ENCODE measurements at regions not wholly inside any gene's neighbourhood (a gene's known extent, or its start where the extent isn't known, plus 50 kb on each side); places are given as distances from the start of the nearest gene placed in this dataset.

DNA sequence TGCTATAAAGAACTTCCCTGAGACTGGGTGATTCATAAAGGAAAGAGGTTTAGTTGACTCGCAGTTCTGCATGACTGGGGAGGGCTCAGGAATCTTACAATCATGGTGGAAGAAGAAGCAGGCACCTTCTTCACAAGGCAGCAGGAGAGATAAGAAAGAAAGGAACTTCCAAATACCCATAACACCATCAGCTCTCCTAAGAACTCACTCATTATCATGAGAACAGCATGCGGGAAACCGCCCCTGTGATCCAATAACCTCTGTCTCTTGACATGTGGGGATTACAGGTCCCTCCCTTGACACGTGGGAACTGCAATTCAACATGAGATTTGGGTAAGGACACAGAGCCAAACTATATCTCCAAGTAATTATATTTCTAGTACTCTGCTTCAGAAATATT is 163.8 kb upstream of the CDH20 start:
- no peak for FAIRE-seq
- no TSS peak for BruUV-seq (replicated peaks)
- in situ Hi-C loops (cut with MboI) (no loop called here), intact Hi-C loops (cut with micrococcal nuclease) (no loop called here)
- H3K4me1 ChIP-seq (replicated peaks in 1 of 2; ENCODE audit: control insufficient read depth in 2 of 2, insufficient read depth in 2 of 2, low read length in 2 of 2), result no peaks in the 10 kb centered on the region
- no peak overlapping the region for H2AFZ ChIP-seq (ENCODE audit: low read depth, low read length)
- no peaks in the 10 kb centered on the region for H3K36me3 ChIP-seq (ENCODE audit: control insufficient read depth, insufficient read depth, low read length)
- 0% methylated on average over 4 of the region's 4 CpGs for WGBS (ENCODE audit: insufficient coverage, low coverage, missing lambda C conversion rate)
- POLR2A ChIA-PET, result no interaction called here
- CTCF ChIA-PET (ENCODE audit: low intra/inter-chr PET ratio), result no interaction called here
- H4K20me1 ChIP-seq (replicated peaks; ENCODE audit: control insufficient read depth, insufficient read depth, low read length), result no peaks in the 10 kb centered on the region
- no peaks in the 10 kb centered on the region for H3K9me1 ChIP-seq (ENCODE audit: control insufficient read depth, insufficient read depth, low read length)
- no peak overlapping the region for H3K4me2 ChIP-seq (ENCODE audit: insufficient read depth, low read length)
- no peak overlapping the region for H3K9ac ChIP-seq (ENCODE audit: insufficient read depth in 1 of 2, low read depth in 2 of 2, low read length in 2 of 2)
- DNase-seq (ENCODE audit: extremely low read depth in 1 of 4, low spot score in 3 of 4), result no peak
- no peak for ATAC-seq
- no peak overlapping the region for H3K4me3 ChIP-seq
- H3K27ac ChIP-seq (ENCODE audit: extremely low read depth, low read depth, low read length), result no peak overlapping the region
- H3K9me3 ChIP-seq (replicated peaks; ENCODE audit: control insufficient read depth, insufficient read depth, low read depth, low read length), result no peaks in the 10 kb centered on the region
- no peaks in the 10 kb centered on the region for H3K27me3 ChIP-seq (ENCODE audit: control insufficient read depth in 2 of 2, insufficient read depth in 2 of 2, low read length in 2 of 2)
- no peaks in the 10 kb centered on the region for H3K79me2 ChIP-seq (ENCODE audit: control insufficient read depth, insufficient read depth, low read length)
- TF ChIP-seq TAF7 (tag; IDR thresholded peaks at IDR 0.05), result no peak
- TF ChIP-seq, protein P1, sequence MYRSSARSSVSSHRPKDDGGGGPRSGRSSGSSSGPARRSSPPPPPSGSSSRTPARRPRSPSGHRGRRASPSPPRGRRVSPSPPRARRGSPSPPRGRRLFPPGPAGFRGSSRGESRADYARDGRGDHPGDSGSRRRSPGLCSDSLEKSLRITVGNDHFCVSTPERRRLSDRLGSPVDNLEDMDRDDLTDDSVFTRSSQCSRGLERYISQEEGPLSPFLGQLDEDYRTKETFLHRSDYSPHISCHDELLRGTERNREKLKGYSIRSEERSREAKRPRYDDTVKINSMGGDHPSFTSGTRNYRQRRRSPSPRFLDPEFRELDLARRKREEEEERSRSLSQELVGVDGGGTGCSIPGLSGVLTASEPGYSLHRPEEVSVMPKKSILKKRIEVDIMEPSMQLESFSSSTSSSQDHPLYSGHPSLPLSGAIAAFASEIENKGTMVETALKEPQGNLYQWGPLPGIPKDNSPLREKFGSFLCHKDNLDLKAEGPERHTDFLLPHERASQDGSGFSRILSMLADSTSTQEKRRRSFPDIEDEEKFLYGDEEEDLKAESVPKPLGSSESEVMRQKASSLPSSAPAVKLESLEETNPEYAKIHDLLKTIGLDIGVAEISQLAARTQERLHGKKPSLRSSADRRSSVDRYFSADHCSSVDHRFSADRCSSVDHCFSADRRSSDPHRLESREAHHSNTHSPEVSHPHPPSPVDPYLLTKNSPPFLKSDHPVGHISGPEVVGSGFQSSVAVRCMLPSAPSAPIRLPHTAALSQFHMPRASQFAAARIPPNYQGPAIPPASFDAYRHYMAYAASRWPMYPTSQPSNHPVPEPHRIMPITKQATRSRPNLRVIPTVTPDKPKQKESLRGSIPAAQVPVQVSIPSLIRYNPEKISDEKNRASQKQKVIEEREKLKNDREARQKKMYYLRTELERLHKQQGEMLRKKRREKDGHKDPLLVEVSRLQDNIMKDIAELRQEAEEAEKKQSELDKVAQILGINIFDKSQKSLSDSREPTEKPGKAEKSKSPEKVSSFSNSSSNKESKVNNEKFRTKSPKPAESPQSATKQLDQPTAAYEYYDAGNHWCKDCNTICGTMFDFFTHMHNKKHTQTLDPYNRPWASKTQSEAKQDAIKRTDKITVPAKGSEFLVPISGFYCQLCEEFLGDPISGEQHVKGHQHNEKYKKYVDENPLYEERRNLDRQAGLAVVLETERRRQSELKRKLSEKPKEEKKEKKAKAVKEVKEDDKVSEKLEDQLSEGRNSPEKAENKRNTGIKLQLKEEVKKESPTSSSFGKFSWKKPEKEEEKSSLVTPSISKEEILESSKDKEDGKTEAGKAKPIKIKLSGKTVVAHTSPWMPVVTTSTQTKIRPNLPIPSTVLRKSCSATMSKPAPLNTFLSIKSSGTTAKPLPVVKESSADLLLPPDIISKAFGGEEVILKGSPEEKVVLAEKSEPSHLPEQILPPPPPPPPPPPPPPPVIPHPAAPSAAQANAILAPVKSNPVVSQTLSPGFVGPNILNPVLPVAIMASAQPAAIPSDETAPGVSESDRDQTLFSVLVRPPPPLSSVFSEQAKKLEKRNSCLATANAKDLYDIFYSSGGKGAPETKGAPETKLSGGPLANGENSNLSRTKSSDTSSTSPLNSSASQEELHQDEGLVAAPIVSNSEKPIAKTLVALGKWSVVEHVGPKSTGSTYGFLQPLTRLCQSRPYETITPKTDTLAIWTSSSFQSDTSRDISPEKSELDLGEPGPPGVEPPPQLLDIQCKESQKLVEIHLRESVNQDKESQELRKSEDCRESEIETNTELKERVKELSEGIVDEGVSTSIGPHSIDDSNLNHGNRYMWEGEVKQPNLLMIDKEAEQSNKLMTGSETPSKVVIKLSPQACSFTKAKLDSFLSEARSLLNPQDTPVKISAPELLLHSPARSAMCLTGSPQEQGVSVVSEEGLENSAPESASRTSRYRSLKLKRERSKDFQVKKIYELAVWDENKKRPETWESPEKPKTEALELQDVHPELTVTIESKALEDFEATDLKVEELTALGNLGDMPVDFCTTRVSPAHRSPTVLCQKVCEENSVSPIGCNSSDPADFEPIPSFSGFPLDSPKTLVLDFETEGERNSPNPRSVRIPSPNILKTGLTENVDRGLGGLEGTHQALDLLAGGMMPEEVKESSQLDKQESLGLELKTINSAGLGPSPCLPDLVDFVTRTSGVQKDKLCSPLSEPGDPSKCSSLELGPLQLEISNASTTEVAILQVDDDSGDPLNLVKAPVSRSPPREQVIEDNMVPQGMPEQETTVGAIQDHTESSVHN (IDR thresholded peaks at IDR 0.05; ENCODE audit: borderline replicate concordance in 1 of 2, low read depth in 1 of 2), result no peak
- TF ChIP-seq, protein P2, sequence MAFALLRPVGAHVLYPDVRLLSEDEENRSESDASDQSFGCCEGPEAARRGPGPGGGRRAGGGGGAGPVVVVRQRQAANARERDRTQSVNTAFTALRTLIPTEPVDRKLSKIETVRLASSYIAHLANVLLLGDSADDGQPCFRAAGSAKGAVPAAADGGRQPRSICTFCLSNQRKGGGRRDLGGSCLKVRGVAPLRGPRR (CRISPR knock-in tag; IDR thresholded peaks at IDR 0.05), result no peak
- no peak for TF ChIP-seq MCM2 (IDR thresholded peaks at IDR 0.05; ENCODE audit: low read depth)
- TF ChIP-seq ZNF311 (CRISPR knock-in tag; IDR thresholded peaks at IDR 0.05), result no peak
- no peak for TF ChIP-seq ZFX (CRISPR knock-in tag; IDR thresholded peaks at IDR 0.05)
- TF ChIP-seq, protein P3, sequence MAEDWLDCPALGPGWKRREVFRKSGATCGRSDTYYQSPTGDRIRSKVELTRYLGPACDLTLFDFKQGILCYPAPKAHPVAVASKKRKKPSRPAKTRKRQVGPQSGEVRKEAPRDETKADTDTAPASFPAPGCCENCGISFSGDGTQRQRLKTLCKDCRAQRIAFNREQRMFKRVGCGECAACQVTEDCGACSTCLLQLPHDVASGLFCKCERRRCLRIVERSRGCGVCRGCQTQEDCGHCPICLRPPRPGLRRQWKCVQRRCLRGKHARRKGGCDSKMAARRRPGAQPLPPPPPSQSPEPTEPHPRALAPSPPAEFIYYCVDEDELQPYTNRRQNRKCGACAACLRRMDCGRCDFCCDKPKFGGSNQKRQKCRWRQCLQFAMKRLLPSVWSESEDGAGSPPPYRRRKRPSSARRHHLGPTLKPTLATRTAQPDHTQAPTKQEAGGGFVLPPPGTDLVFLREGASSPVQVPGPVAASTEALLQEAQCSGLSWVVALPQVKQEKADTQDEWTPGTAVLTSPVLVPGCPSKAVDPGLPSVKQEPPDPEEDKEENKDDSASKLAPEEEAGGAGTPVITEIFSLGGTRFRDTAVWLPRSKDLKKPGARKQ (CRISPR knock-in tag; IDR thresholded peaks at IDR 0.05), result no peak
- TF ChIP-seq FOXJ2 (tag; IDR thresholded peaks at IDR 0.05), result no peak
- TF ChIP-seq, protein P4, sequence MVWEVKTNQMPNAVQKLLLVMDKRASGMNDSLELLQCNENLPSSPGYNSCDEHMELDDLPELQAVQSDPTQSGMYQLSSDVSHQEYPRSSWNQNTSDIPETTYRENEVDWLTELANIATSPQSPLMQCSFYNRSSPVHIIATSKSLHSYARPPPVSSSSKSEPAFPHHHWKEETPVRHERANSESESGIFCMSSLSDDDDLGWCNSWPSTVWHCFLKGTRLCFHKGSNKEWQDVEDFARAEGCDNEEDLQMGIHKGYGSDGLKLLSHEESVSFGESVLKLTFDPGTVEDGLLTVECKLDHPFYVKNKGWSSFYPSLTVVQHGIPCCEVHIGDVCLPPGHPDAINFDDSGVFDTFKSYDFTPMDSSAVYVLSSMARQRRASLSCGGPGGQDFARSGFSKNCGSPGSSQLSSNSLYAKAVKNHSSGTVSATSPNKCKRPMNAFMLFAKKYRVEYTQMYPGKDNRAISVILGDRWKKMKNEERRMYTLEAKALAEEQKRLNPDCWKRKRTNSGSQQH (CRISPR knock-in tag; IDR thresholded peaks at IDR 0.05), result no peak
